Adipocyte (in vitro differentiated cells): ENCODE measurements at regions not wholly inside any gene's neighbourhood (a gene's known extent, or its start where the extent isn't known, plus 50 kb on each side); places are given as distances from the start of the nearest gene placed in this dataset.

Experiments used
- DNase-seq: peaks from one replicate; pipeline ENCODE4 v3.0.0-alpha.2; 2015; ENCODE audit warnings: low read depth
- H3K27me3 ChIP-seq: replicated peaks from 2 replicates; pipeline ENCODE4 v1.7.0; 2013; ENCODE audit warnings: mild to moderate bottlenecking, low read length, moderate library complexity; ENCODE audit not compliant: control insufficient read depth, insufficient read depth
- H3K36me3 ChIP-seq: 2 replicates; pipeline ENCODE4 v1.7.0; 2013; ENCODE audit warnings: low read length, mild to moderate bottlenecking, moderate library complexity; ENCODE audit not compliant: control insufficient read depth, insufficient read depth, severe bottlenecking
- H3K4me1 ChIP-seq: 2 replicates; pipeline ENCODE4 v1.7.0; 2013; ENCODE audit warnings: mild to moderate bottlenecking, low read length, moderate library complexity; ENCODE audit not compliant: control insufficient read depth, insufficient read depth
- H3K4me3 ChIP-seq: 2 replicates; pipeline ENCODE4 v1.7.0; 2013; ENCODE audit warnings: mild to moderate bottlenecking, low read length, moderate library complexity
- H3K9ac ChIP-seq: 2 replicates; pipeline ENCODE4 v1.7.0; 2013; ENCODE audit warnings: mild to moderate bottlenecking, low read length, moderate library complexity
- H3K9me3 ChIP-seq: 2 replicates; pipeline ENCODE4 v1.7.0; 2013; ENCODE audit warnings: mild to moderate bottlenecking, low read length, moderate library complexity; ENCODE audit not compliant: control insufficient read depth

DNA sequence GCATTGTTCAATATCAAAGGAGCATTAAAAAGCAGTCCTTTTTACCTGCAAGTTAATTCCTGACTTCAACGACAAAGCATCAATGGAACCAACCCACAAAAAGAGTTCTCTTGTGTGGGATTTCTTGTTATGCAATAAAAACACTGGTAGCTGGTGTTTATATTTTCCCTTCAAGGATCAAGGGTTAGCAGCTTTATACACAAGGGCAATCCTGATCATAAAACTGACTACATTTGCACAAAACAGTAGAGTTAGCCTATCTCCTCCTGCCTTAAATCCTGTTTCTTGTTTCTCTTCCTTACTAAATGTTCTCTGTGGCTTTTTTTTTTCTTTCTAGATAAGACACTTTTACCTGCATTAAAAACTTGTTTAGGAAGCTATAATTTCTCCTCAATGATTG lies 306.4 kb downstream of the SLCO4C1 start:
- no peak overlapping the region for H3K4me3 ChIP-seq
- no peak for DNase-seq
- H3K27me3 ChIP-seq: no peaks in the 10 kb centered on the region
- peaks cover 10% of the 10 kb centered on the region for H3K9me3 ChIP-seq
- H3K36me3 ChIP-seq: no peaks in the 10 kb centered on the region
- H3K9ac ChIP-seq: no peak overlapping the region
- H3K4me1 ChIP-seq: no peaks in the 10 kb centered on the region

DNA sequence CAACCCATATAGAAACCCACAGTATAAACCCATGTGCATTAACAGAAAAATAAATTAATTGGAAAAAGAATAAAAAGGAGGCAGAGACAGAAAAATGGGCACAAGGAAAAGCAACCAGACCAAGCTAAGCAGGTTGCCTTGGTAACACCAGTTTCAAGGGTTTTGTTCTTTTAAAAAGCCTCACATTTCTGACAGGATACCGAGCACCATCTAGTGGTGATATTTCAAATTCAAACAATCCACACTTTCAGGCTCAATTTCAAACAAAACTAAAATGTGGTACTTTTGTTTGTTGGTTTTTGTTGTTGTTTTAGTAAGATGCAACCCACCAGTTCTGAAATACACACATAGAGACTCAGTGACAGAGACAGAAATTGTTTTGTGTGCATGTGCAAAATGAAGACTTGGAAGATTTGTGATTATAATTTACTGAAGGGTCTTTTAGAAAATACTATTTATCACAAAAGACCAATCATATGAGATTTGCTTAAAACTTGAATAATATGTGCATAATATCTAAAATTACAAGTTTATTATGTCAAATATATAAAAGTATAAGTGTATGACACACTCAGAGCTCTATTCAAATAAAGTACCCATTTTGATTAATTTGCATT lies 318.2 kb downstream of the SLCO4C1 start:
- Histone ChIP-seq H3K4me1 (no peaks in the 10 kb centered on the region), H3K36me3 (no peaks in the 10 kb centered on the region), H3K9me3 (no peaks in the 10 kb centered on the region), H3K4me3 (no peak overlapping the region), H3K9ac (no peak overlapping the region), H3K27me3 (peaks cover 3% of the 10 kb centered on the region)
- peak; percentile 68 for DNase-seq

DNA sequence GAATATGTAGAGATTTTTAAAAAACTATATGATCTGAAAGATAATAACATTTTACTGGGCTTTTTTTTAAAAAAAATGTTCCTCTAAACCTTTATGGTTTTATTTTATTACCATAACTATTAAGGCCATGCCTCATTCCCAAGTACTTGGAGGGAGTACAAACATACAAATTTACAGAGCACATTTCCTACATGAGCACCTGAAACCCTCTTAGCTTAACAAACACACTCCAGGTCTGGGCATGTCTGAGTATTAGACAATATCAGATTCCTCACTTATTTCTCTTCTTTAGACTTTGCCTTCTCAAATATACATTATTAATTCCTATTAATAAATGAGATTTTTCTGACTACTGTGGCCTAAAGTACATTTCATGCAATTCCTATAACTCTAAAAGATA lies 319.2 kb downstream of the SLCO4C1 start:
- Histone ChIP-seq H3K27me3 (peaks cover 3% of the 10 kb centered on the region), H3K9ac (no peak overlapping the region), H3K36me3 (no peaks in the 10 kb centered on the region), H3K4me1 (no peaks in the 10 kb centered on the region), H3K4me3 (no peak overlapping the region), H3K9me3 (no peaks in the 10 kb centered on the region)
- no peak for DNase-seq

DNA sequence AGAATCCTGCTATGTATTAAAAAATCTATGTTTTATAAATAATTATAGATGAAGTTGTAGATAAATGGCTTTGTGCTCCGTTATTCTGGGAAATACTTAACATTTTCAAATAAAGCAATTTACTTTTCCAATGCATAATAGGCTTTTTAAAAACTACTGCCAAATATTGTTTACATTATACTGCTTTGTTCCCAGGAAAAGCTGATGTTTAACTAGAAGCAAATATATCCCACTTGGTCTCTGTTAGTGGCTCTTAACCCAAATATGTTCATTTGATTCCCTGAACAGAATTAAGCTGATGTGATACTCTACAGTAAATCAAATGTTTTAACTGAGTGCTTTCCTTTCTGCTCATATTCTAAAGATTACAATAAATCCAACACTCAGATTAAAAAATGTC lies 326.3 kb downstream of the SLCO4C1 start:
- DNase-seq: no peak
- H3K4me3 ChIP-seq: no peak overlapping the region
- H3K9ac ChIP-seq: no peak overlapping the region
- no peaks in the 10 kb centered on the region for H3K9me3 ChIP-seq
- no peaks in the 10 kb centered on the region for H3K27me3 ChIP-seq
- H3K4me1 ChIP-seq: no peaks in the 10 kb centered on the region
- no peaks in the 10 kb centered on the region for H3K36me3 ChIP-seq

DNA sequence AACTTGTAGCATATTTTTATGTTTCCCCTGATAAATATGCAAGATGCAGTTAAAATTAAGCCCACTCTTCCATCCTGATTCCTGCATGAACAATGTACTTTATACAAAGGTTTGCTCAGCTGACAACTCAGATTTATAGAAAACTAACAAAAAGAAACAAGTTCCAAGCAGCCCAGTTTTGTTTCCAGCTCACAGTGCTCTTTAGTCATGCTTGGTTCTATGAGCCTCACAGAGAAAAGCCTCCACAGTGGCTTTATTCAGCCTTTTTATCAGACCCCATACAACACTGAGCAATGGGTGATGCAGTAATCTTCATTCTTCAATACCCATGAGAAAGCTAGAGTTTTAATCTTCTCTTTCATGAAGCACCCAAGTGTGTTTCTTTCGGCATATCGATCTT lies 329.6 kb downstream of the SLCO4C1 start:
- no peak for DNase-seq
- Histone ChIP-seq H3K9me3 (no peaks in the 10 kb centered on the region), H3K4me3 (no peak overlapping the region)

DNA sequence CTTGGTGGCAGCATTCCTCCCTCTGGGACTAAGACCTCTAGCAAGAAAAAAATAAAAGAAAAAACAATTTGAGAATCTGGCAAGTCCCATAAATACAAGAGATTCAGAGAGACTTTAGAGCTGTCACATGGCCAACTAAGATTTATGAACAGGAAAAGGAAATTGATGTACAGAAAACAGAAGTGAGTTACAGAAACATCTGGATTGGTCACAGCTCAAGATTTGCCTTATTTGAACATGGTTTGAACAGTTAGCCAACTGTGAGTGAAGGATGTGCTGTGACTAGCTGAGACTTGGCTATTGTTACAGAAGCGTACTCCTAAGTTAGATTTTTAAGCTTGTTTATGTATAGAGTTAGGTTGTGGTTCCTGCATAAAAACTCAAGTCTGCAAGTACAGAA lies 340.2 kb downstream of the SLCO4C1 start:
- DNase-seq: no peak
- Histone ChIP-seq H3K9ac (no peak overlapping the region), H3K36me3 (no peaks in the 10 kb centered on the region), H3K9me3 (no peaks in the 10 kb centered on the region), H3K4me1 (no peaks in the 10 kb centered on the region), H3K27me3 (no peaks in the 10 kb centered on the region), H3K4me3 (no peak overlapping the region)

More for the DNA sequence above, 329.6 kb downstream of the SLCO4C1 start:
- Histone ChIP-seq H3K9ac (no peak overlapping the region), H3K27me3 (no peaks in the 10 kb centered on the region), H3K4me1 (no peaks in the 10 kb centered on the region), H3K36me3 (no peaks in the 10 kb centered on the region)

DNA sequence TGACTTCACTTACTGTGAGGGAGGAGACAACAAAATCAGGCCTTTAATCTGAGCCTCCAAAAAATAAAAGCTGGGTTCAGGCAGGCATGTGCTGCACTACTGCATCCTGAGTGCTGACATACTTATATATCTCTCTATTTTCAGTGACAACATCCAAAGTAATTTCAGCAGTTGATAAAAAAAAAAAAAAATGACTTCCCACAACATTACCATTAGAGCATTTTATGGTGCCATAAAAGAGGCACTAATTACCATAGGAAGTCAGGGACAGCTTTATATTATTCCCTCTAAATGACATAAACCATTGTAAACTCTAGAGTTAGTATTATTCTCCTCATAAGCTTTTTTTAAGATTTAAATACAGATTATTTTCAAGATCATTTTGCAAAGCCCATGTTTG lies 346.1 kb downstream of the SLCO4C1 start:
- Histone ChIP-seq H3K9me3 (no peaks in the 10 kb centered on the region), H3K9ac (no peak overlapping the region), H3K4me3 (no peak overlapping the region), H3K36me3 (no peaks in the 10 kb centered on the region), H3K4me1 (no peaks in the 10 kb centered on the region), H3K27me3 (no peaks in the 10 kb centered on the region)
- DNase-seq: no peak

DNA sequence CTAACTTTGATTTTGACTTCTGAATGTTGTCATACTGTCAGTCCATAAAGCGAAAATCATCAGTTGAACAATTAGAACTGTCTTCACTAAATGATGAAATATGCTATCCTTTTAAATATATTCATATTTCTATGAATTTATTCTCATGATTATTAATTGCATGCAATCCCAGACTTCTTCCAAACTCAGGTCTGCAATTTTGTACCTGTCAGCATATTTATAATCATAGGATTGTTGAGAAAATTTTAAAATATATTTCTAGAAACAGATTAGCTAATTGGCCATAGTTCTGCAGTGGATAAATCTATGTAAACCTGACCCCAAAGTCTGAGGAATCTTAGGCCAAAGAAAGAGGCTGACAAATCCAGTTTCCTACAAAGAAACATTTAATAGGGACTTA lies 347.5 kb downstream of the SLCO4C1 start:
- H3K27me3 ChIP-seq: no peaks in the 10 kb centered on the region
- no peak overlapping the region for H3K4me3 ChIP-seq
- H3K4me1 ChIP-seq: no peaks in the 10 kb centered on the region
- H3K36me3 ChIP-seq: no peaks in the 10 kb centered on the region
- no peaks in the 10 kb centered on the region for H3K9me3 ChIP-seq
- DNase-seq: no peak
- H3K9ac ChIP-seq: no peak overlapping the region

DNA sequence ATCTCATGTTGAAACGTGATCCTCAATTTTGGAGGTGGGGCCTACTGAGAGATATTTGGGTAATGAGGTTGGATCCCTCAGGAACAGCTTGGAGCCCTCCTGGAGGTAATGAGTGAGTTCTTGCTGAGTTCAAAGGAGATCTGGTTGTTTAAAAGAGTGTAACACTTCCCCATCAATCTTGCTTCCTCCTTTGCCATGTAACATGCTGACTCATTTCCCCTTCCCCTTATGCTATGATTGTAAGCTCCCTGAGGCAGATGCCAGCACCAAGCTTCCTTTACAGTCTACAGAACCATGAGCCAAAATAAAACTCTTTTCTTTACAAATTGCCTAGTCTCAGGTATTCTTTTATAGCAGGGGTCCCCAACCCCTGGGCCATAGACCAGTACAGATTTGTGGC lies 352.3 kb downstream of the SLCO4C1 start:
- H3K4me3 ChIP-seq: no peak overlapping the region
- H3K36me3 ChIP-seq: no peaks in the 10 kb centered on the region
- H3K9ac ChIP-seq: no peak overlapping the region
- no peaks in the 10 kb centered on the region for H3K9me3 ChIP-seq
- DNase-seq: no peak
- no peaks in the 10 kb centered on the region for H3K4me1 ChIP-seq
- H3K27me3 ChIP-seq: no peaks in the 10 kb centered on the region

DNA sequence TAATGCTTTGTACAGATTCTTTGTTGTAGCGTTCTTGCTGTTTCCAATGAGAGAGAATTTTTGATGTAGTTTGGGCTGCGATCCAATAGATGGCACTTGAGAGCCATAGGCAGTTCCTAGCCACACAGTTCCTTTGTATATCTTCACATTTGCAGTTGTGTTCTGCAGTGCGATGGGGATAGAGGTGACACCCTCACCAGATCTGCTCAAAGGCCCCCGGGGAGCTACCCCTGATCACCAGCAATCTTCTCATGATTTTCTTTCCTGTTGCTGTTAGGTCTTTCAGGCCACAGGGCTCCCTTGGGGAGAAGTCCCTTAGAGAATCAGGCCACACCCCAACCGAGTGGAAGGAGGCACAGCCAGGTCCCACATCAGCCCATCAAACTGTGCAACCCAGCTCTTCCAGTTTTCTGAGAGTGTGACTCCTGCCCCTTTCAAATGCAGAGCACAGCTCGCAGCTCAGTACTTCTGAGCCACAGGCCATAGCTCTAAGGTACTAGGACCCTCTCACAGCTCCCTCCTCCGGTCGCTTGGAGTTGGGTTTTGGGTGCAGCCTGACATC lies 353.7 kb downstream of the SLCO4C1 start:
- Histone ChIP-seq H3K36me3 (no peaks in the 10 kb centered on the region), H3K27me3 (no peaks in the 10 kb centered on the region), H3K9ac (no peak overlapping the region), H3K4me1 (no peaks in the 10 kb centered on the region), H3K4me3 (no peak overlapping the region), H3K9me3 (no peaks in the 10 kb centered on the region)
- peak; percentile 1 for DNase-seq

DNA sequence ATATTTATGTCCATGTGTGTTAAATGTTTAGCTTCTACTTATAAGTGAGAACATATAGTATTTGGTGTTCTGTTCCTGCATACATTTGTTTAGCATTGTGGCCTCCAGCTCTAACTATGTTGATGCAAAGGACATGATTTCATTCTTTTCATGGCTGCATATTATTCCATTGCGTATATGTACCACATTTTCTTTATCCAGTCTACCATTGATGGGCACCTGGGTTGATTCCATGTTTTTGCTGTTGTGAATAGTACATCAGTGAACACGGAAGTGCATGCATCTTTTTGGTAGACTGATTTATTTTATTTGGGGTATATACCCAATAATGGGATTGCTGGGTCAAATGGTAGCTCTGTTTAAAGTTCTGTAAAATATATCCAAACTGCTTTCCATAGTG lies 359.0 kb downstream of the SLCO4C1 start:
- Histone ChIP-seq H3K4me1 (no peaks in the 10 kb centered on the region), H3K27me3 (no peaks in the 10 kb centered on the region), H3K9ac (no peak overlapping the region), H3K36me3 (no peaks in the 10 kb centered on the region), H3K9me3 (no peaks in the 10 kb centered on the region), H3K4me3 (no peak overlapping the region)
- no peak for DNase-seq

DNA sequence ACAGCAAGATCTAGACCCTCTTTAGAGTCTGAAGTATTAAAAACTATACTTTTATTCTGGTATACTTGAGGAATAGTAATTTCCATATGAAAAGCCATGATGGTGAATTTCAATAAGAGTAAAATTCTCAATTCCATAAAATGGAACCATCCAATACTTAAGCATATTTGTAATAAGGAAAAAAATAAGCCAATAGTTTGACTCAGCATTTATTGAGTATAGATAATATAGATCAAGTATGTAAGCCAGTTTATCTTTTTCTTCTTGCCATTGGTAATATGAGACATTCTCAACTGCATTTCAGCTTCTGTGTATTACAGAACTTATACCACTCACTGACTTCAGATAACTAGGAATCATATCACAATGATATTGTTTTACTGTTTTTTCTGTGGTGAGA lies 361.0 kb downstream of the SLCO4C1 start:
- no peak overlapping the region for H3K9ac ChIP-seq
- no peaks in the 10 kb centered on the region for H3K36me3 ChIP-seq
- DNase-seq: no peak
- no peak overlapping the region for H3K4me3 ChIP-seq
- no peaks in the 10 kb centered on the region for H3K27me3 ChIP-seq
- H3K4me1 ChIP-seq: no peaks in the 10 kb centered on the region
- H3K9me3 ChIP-seq: no peaks in the 10 kb centered on the region
